HG03139 (cell line): ENCODE measurements at regions not wholly inside any gene's neighbourhood (a gene's known extent, or its start where the extent isn't known, plus 50 kb on each side); places are given as distances from the start of the nearest gene placed in this dataset.

ENCODE experiments used
- ATAC-seq: cut with Tn5 transposase; IDR thresholded peaks from one replicate; pipeline ENCODE4 v1.9.1; 2021; ENCODE audit not compliant: unreplicated experiment

- no peak for ATAC-seq
Observed at GRCh38 chrX:16444353-16444752, 205.6 kb upstream of the S100G start.

- ATAC-seq = no peak
Observed at GRCh38 chrX:16445166-16445752, 204.7 kb upstream of the S100G start.

GRCh38 chrX:16451334-16451733 lies 198.6 kb upstream of the S100G start:
- ATAC-seq = no peak

GRCh38 chrX:16454926-16455325 lies 195.0 kb upstream of the S100G start:
- no peak for ATAC-seq

DNA sequence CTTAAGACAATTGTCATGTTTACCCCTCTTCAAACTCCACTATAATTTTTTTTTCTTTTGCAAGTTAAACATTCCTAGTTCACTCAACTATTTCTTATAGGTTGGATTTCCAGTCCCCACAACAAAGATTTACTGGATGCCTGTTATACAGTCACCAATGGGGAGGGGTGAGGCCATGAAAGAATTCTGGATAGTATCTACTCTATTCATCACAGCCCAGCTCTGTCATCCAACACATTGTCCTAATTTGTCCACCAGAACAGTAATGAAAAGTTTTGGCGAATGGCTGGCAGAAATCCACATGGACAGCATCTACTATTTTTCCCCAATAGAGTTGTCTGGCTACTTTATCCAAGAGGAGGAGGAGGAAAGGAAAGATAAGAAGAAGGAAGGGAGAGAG lies 192.7 kb upstream of the S100G start:
- no peak for ATAC-seq

- ATAC-seq = no peak
Observed at GRCh38 chrX:16458208-16458607, 191.8 kb upstream of the S100G start.

- ATAC-seq = no peak
Observed at GRCh38 chrX:16459008-16459407, 190.9 kb upstream of the S100G start.

DNA sequence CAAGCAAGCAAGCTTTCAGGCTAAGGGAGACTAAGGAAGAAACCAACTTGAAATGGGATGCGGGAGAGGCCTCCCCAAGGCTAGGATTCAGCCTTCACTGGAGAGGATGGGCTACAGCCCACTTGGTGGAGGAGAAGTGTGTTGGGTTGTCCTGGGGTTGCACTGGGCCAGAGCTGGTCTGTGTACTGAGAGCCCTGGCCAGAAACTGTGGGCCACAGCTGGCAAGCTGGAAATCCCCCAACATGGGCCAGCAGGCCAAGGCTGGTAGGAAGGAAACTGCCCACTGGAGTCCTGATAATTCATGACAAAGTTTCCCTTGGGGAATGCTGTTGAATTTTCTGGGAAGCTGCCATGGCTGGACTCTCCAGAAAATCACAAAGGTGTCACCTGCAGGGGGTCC lies 188.0 kb upstream of the S100G start:
- no peak for ATAC-seq

GRCh38 chrX:16462912-16463311 lies 187.0 kb upstream of the S100G start:
- ATAC-seq = no peak

DNA sequence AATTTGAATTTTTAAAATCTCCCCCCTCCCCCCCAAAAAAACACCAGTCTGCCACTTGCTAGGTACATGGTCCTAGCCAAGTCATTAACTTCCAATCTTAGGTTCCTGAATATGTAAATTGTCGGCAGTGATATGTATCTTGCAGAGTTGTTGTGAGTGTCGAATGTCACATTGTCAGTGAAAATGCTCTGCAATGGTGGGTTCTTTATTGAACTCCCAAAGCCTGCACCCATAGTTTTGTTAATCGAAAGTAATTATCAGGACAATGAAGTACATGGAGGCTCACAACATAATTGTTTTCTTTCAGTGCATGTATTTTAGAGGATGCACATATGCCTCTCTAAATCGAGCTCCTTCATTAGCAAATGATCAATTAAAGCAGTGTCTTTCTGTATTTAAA lies 185.6 kb upstream of the S100G start:
- no peak for ATAC-seq

DNA sequence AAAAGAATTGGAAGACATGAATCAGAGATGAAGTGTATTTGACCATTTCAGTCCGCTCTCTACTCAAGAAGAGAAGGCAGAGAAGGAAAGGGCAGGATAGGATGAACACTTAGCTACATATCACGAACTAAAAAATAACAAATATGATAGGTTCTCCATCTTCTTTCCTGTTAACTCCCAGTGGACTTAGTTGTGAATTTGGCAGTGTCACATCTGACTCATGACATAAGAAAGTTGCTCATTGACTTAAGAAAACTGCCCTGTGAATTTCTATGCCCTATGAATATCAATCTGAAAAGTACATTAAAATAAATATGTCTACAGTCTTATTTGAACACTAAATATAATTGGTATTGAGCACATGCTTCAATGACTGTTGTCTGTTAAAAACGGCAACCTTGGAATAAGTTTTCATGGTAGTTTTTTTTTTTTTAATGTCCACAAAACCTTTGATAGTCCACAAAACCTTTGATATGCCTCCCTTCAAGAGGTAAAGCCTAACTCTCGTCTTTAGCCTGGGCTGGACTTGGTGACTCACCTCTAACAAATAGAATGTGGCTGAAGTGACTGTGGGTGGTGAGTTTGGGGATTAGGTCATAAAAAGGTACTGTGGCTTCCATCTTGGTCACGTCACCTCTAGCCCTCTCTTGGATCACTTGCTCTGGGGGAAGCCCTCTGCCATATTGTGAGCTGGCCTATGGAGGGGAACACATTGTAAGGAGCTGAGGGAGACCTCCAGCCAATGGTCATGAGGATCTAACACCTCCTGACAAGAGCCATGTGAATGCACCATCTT lies 184.7 kb upstream of the S100G start:
- ATAC-seq = no peak

- no peak for ATAC-seq
Observed at GRCh38 chrX:16466640-16467432, 183.1 kb upstream of the S100G start.

GRCh38 chrX:16469870-16470269 lies 180.1 kb upstream of the S100G start:
- no peak for ATAC-seq

- no peak for ATAC-seq
Observed at GRCh38 chrX:16472345-16472744, 177.6 kb upstream of the S100G start.

- no peak for ATAC-seq
Observed at GRCh38 chrX:16474511-16474910, 175.4 kb upstream of the S100G start.

- no peak for ATAC-seq
Observed at GRCh38 chrX:16476009-16476408, 173.9 kb upstream of the S100G start.

DNA sequence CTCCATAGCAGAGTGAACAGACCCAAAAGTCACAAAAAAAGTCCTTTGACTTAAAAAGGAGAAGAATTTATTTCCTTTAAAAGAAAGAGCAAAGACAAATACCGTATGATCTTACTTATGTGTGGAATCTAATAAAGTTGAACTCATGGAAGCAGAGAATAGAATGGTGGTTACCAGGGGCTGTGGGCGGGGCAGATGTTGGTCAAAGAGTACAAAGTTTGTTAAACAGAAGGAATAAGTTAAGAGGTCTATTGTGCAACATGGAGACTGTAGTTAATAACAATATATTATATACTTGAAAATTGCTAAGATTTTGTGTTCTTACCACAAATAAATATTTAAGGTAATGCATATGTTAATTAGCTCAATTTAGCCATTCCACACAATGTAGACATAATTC lies 173.3 kb upstream of the S100G start:
- no peak for ATAC-seq

- ATAC-seq = no peak
Observed at GRCh38 chrX:16479206-16479869, 170.6 kb upstream of the S100G start.

DNA sequence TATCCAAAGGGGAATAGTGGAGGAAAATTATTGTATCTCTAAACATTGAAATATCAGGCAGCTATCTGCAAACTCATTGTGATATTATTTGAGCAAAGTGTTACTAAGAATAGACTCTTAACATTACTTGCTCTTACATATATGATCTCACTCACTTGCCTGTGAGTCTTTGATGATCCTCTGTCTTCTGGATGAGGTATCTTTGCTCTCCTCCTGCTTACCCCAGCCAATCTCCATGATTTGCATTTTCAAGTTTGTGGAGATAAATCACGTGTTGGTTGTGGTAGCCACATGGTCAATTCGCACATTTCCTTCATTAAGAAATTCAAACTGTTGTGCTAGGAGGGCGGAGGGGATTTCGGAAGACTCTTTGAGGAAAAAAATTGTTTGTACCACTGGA lies 169.9 kb upstream of the S100G start:
- ATAC-seq = no peak

- no peak for ATAC-seq
Observed at GRCh38 chrX:16484338-16484737, 165.6 kb upstream of the S100G start.

DNA sequence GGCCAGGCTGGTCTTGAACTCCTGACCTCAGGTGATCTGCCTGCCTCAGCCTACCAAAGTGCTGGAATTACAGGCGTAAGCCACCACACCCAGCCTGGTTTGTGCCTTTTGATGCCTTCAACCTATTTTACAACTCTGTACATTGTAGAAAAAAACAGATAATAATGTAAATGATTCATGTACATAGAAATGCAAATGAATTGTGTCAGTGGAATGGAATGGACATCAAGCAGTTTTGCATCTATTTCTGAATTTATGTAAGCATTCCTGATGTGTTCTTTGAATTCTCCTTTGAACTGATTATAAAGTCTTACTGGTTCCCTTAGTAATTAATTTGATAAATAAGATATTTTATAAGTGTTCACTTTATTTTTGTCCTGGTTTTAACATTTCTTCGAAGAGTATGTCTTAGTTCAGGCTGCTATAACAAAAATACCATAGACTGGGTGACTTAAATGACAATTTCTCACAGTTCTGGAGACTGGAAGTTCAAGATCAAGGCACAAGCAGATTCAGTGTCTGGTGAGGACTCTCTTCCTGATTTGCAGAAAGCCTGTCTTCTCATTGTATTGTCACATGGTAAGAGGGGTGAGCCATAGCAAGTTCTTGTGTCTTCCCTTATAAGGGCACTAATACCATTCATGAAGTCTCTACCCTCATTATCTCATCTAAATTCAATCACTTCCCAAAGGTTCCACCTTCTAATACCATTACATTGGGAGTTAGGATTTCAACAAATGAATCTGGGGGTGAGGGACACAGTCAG lies 162.2 kb upstream of the S100G start:
- ATAC-seq = no peak
